ENCODE measurements at regions not wholly inside any gene's neighbourhood (a gene's known extent, or its start where the extent isn't known, plus 50 kb on each side); places are given as distances from the start of the nearest gene placed in this dataset.

GRCh38 chr9:108676355-108676754 is 179.4 kb downstream of the ACTL7B start:
- TF ChIP-seq YY1 (IDR thresholded peaks at IDR 0.05) (no peak), CTCF (IDR thresholded peaks at IDR 0.05; ENCODE audit: low read depth, low read length, missing input control) (no peak), MAX (IDR thresholded peaks at IDR 0.05) (no peak), SP1 (IDR thresholded peaks at IDR 0.05) (no peak), ATF3 (IDR thresholded peaks at IDR 0.05) (no peak)
